ENCODE measurements at regions not wholly inside any gene's neighbourhood (a gene's known extent, or its start where the extent isn't known, plus 50 kb on each side); places are given as distances from the start of the nearest gene placed in this dataset.
"Not testable (repeated sequence)": the region's sequence is repeated elsewhere in the genome, so short reads cannot be mapped to it uniquely, and the experiment has no call there.

DNA sequence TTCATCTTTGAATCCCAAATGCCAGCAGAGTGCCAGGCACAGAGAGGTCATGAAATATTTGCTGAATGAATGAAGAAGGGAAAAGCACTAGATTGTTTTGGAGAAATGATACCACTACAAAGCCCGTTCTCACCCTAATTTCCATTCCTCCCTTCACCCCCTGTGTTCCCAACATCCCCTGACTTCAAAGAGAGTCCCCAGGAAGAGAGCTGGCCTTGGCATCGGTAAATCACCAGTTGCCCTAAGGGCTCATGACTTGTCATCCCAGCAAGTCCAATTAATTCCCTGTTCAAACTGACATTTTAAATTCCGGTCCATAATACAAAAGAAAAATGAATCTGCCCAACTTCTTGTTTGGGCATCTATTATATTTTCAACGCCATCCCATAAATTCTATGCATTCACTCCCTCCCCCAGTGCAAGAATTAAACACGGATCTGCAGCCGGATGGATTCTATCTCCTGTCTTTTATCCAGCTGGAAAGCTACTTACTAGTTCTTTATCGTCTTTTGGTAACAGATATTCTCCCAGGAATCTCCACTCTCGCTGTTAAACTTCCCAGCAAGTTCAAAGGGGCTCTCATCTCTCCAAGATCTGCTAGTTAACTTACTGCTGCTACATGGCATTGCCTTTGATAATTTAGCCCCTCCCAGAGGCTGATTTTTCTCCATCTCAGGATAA is 63.9 kb upstream of the TSC22D2 start:
- no peaks in the 10 kb centered on the region for H3K9me3 ChIP-seq
- no peak overlapping the region for H3K27ac ChIP-seq (replicated peaks in 1 of 4)
- H3K36me3 ChIP-seq = no peaks in the 10 kb centered on the region
- H3K4me3 ChIP-seq = no peak overlapping the region
- no peak for DNase-seq (ENCODE audit: extremely low spot score)
- 73% methylated on average over 8 of the region's 8 CpGs for WGBS
- H3K4me1 ChIP-seq = peaks cover 14 to 19% (median 17%) of the 10 kb centered on the region in 4 donors
- H3K27me3 ChIP-seq = no peaks in the 10 kb centered on the region
- intact Hi-C loops (cut with DNase I) = no loop called here
- TF ChIP-seq POLR2AphosphoS5 (IDR thresholded peaks at IDR 0.05) = no peak
- TF ChIP-seq EP300 (IDR thresholded peaks at IDR 0.05) = no peak
- TF ChIP-seq, protein P1, sequence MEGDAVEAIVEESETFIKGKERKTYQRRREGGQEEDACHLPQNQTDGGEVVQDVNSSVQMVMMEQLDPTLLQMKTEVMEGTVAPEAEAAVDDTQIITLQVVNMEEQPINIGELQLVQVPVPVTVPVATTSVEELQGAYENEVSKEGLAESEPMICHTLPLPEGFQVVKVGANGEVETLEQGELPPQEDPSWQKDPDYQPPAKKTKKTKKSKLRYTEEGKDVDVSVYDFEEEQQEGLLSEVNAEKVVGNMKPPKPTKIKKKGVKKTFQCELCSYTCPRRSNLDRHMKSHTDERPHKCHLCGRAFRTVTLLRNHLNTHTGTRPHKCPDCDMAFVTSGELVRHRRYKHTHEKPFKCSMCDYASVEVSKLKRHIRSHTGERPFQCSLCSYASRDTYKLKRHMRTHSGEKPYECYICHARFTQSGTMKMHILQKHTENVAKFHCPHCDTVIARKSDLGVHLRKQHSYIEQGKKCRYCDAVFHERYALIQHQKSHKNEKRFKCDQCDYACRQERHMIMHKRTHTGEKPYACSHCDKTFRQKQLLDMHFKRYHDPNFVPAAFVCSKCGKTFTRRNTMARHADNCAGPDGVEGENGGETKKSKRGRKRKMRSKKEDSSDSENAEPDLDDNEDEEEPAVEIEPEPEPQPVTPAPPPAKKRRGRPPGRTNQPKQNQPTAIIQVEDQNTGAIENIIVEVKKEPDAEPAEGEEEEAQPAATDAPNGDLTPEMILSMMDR (IDR thresholded peaks at IDR 0.05) = no peak
- TF ChIP-seq POLR2A (IDR thresholded peaks at IDR 0.05; ENCODE audit: low read depth) = no peak

DNA sequence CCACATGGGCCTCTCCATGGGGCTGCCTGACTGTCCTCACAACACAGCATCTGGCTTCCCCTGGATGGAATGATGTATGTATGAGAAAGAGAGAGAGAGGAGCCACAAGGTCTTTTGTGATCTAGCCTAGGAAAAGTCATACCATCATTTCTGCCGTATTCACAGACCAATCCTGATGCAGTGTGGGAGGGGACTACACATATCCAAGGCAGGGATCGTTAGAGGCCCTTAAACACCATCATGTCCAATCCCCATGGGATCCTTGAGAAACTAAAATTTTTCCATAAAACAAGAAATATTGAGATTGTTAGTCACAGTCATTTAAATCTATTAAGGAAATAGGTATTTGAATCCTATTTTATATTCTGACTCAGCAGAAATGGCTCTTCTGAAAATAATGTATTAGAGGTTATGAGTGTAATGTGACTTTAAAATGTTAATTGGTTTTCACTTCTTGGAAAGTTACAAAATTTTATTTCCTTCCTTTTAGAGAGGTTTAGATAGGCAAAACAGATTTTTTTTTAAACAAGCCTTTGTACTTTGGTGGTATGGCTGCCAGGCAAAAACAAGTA is 65.1 kb upstream of the TSC22D2 start:
- H3K4me1 ChIP-seq = peaks cover 4 to 8% (median 6%) of the 10 kb centered on the region in 4 donors
- H3K27ac ChIP-seq (replicated peaks in 1 of 4) = no peak overlapping the region
- no peaks in the 10 kb centered on the region for H3K9me3 ChIP-seq
- TF ChIP-seq POLR2A (IDR thresholded peaks at IDR 0.05; ENCODE audit: low read depth) (no peak), EP300 (IDR thresholded peaks at IDR 0.05) (no peak), POLR2AphosphoS5 (IDR thresholded peaks at IDR 0.05) (no peak)
- TF ChIP-seq, protein P1 (IDR thresholded peaks at IDR 0.05) = no peak
- no peaks in the 10 kb centered on the region for H3K27me3 ChIP-seq
- no peak for DNase-seq (ENCODE audit: extremely low spot score)
- no peaks in the 10 kb centered on the region for H3K36me3 ChIP-seq
- 88% methylated on average over 2 of the region's 2 CpGs for WGBS
- intact Hi-C loops (cut with DNase I) = no loop called here
- no peak overlapping the region for H3K4me3 ChIP-seq

DNA sequence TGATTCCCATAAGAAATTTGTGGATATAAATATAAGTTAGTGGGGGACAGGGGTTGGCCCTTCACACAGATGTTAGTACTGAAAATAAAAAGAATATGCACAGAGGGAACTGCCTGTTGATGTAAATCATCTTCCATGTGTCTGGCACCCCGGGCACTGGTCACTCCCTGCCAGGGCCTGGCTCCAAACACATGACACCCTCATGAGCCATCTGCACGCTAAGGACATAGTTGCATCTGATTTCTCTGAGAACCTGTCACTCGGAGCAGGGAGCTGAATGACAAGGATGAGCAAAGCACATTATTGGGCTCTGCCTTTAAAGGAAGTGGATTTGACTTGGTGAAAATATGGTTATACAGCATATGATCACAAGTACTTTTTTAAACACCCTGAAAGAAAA is 66.2 kb upstream of the TSC22D2 start:
- Histone ChIP-seq H3K4me1 (no peaks in the 10 kb centered on the region), H3K27me3 (no peaks in the 10 kb centered on the region), H3K36me3 (no peaks in the 10 kb centered on the region), H3K27ac (replicated peaks in 1 of 4) (no peak overlapping the region), H3K4me3 (no peak overlapping the region), H3K9me3 (no peaks in the 10 kb centered on the region)
- DNase-seq (ENCODE audit: extremely low spot score) = no peak
- 87% methylated on average over 3 of the region's 3 CpGs for WGBS
- intact Hi-C loops (cut with DNase I) = no loop called here
- no peak for TF ChIP-seq POLR2A (IDR thresholded peaks at IDR 0.05; ENCODE audit: low read depth)
- TF ChIP-seq EP300 (IDR thresholded peaks at IDR 0.05) = no peak
- no peak for TF ChIP-seq POLR2AphosphoS5 (IDR thresholded peaks at IDR 0.05)

DNA sequence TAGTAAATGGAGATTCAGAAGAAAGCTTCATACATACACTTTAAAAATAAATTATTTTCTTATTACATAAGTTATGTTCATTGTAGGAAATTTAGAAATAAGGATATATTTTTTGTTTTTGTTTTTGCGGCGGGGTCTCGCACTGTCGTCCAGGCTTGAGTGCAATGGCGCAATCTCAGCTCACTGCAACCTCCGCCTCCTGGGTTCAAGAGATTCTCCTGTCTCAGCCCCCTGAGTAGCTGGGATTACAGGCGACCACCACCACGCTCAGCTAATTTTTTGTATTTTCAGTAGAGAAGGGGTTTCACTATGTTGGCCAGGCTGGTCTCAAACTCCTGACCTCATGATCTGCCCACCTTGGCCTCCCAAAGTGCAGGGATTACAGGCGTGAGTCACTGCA is 71.7 kb upstream of the TSC22D2 start:
- H3K9me3 ChIP-seq; H3K27ac ChIP-seq (replicated peaks in 1 of 4); H3K4me1 ChIP-seq; H3K36me3 ChIP-seq; DNase-seq (ENCODE audit: extremely low spot score); H3K27me3 ChIP-seq; H3K4me3 ChIP-seq; intact Hi-C loops (cut with DNase I): not testable (repeated sequence)
- 95% methylated on average over 9 of the region's 9 CpGs for WGBS

DNA sequence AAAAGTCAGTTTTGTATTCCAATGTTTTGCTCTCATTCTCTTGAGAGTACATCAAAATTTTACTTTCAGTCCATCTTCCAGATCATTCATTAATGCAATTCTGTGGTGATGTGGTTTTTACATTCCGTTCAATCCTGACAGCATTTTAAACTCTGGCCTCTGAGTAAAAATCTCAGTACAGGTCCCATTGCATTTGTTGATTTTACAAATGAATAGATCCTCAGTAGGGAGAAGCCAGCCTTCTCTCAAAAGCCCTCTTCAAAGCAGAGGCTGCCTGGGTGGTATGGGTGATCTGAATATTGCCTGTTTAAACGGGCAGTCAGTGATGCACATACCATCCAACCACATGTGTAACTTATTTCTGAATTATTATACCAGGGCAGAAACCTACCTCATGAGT is 72.5 kb upstream of the TSC22D2 start:
- no peaks in the 10 kb centered on the region for H3K9me3 ChIP-seq
- H3K36me3 ChIP-seq = no peaks in the 10 kb centered on the region
- H3K27ac ChIP-seq (replicated peaks in 1 of 4) = no peak overlapping the region
- no peak overlapping the region for H3K4me3 ChIP-seq
- DNase-seq (ENCODE audit: extremely low spot score) = no peak
- intact Hi-C loops (cut with DNase I) = no loop called here
- TF ChIP-seq POLR2AphosphoS5 (IDR thresholded peaks at IDR 0.05) (no peak), POLR2A (IDR thresholded peaks at IDR 0.05; ENCODE audit: low read depth) (no peak), EP300 (IDR thresholded peaks at IDR 0.05) (no peak)
- TF ChIP-seq, protein P1 (IDR thresholded peaks at IDR 0.05) = no peak
- H3K4me1 ChIP-seq = no peaks in the 10 kb centered on the region
- H3K27me3 ChIP-seq = no peaks in the 10 kb centered on the region
- WGBS = 60% methylated on average over 2 of the region's 2 CpGs

DNA sequence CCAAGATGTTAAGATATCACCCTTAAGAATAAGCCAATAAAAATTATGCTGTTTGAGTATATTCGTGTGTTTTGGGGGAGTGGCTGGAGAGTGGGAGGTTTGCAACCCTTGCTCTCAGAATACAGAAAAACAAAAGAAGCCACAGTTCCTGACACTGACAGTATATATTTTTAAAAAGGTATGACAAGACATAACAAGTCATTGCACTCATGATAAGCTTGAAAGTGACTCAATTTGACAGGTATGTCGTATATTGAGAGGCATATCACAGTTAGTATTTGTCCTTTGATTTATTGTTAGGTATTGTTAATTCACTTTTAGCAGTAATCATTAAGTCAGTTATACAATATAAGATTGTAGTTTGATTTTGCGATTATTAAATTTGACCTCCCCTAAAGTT is 73.1 kb upstream of the TSC22D2 start:
- WGBS = 97% methylated on average over 3 of the region's 3 CpGs
- no peaks in the 10 kb centered on the region for H3K4me1 ChIP-seq
- H3K27ac ChIP-seq (replicated peaks in 1 of 4) = no peak overlapping the region
- TF ChIP-seq, protein P1 (IDR thresholded peaks at IDR 0.05) = no peak
- TF ChIP-seq POLR2AphosphoS5 (IDR thresholded peaks at IDR 0.05) = no peak
- no peak for TF ChIP-seq EP300 (IDR thresholded peaks at IDR 0.05)
- TF ChIP-seq POLR2A (IDR thresholded peaks at IDR 0.05; ENCODE audit: low read depth) = no peak
- DNase-seq (ENCODE audit: extremely low spot score) = no peak
- H3K27me3 ChIP-seq = no peaks in the 10 kb centered on the region
- intact Hi-C loops (cut with DNase I) = no loop called here
- H3K4me3 ChIP-seq = no peak overlapping the region
- H3K36me3 ChIP-seq = no peaks in the 10 kb centered on the region
- H3K9me3 ChIP-seq = no peaks in the 10 kb centered on the region
